ENCODE measurements at regions not wholly inside any gene's neighbourhood (a gene's known extent, or its start where the extent isn't known, plus 50 kb on each side); places are given as distances from the start of the nearest gene placed in this dataset.

- peak; percentile 75 for DNase-seq (ENCODE audit: low spot score)
Observed at GRCh38 chr14:22338917-22339715, 249.9 kb downstream of the DAD1 start.

- DNase-seq (ENCODE audit: low spot score): no peak
Observed at GRCh38 chr14:22338381-22338780, 250.6 kb downstream of the DAD1 start.

GRCh38 chr14:22337938-22338337 is 251.1 kb downstream of the DAD1 start:
- no peak for DNase-seq (ENCODE audit: low spot score)

GRCh38 chr14:22337521-22337920 is 251.5 kb downstream of the DAD1 start:
- no peak for DNase-seq (ENCODE audit: low spot score)

GRCh38 chr14:22336031-22336430 is 253.0 kb downstream of the DAD1 start:
- DNase-seq (ENCODE audit: low spot score): peak; percentile 23

GRCh38 chr14:22334627-22335026 is 254.4 kb downstream of the DAD1 start:
- no peak for DNase-seq (ENCODE audit: low spot score)

- DNase-seq (ENCODE audit: low spot score): no peak
Observed at GRCh38 chr14:22334275-22334577, 254.8 kb downstream of the DAD1 start.

GRCh38 chr14:22333422-22334274 is 255.4 kb downstream of the DAD1 start:
- peak; percentile 65 for DNase-seq (ENCODE audit: low spot score)

- no peak for DNase-seq (ENCODE audit: low spot score)
Observed at GRCh38 chr14:22332686-22333421, 256.2 kb downstream of the DAD1 start.

GRCh38 chr14:22329371-22329770 is 259.7 kb downstream of the DAD1 start:
- no peak for DNase-seq (ENCODE audit: low spot score)

GRCh38 chr14:22325676-22326400 is 263.2 kb downstream of the DAD1 start:
- DNase-seq (ENCODE audit: low spot score): no peak

- DNase-seq (ENCODE audit: low spot score): no peak
Observed at GRCh38 chr14:22320362-22320750, 268.7 kb downstream of the DAD1 start.

GRCh38 chr14:22319526-22320361 is 269.3 kb downstream of the DAD1 start:
- DNase-seq (ENCODE audit: low spot score): peak; percentile 62

- DNase-seq (ENCODE audit: low spot score): no peak
Observed at GRCh38 chr14:22318951-22319350, 270.1 kb downstream of the DAD1 start.

- no peak for DNase-seq (ENCODE audit: low spot score)
Observed at GRCh38 chr14:22316473-22316872, 272.6 kb downstream of the DAD1 start.

GRCh38 chr14:22315336-22315735 is 273.7 kb downstream of the DAD1 start:
- no peak for DNase-seq (ENCODE audit: low spot score)

- no peak for DNase-seq (ENCODE audit: low spot score)
Observed at GRCh38 chr14:22314183-22314820, 274.7 kb downstream of the DAD1 start.

- no peak for DNase-seq (ENCODE audit: low spot score)
Observed at GRCh38 chr14:22313172-22313801, 275.7 kb downstream of the DAD1 start.

- no peak for DNase-seq (ENCODE audit: low spot score)
Observed at GRCh38 chr14:22311636-22312035, 277.4 kb downstream of the DAD1 start.

- DNase-seq (ENCODE audit: low spot score): no peak
Observed at GRCh38 chr14:22305607-22306006, 283.4 kb downstream of the DAD1 start.
